Prostate gland (tissue), 2 donors: ENCODE measurements at regions not wholly inside any gene's neighbourhood (a gene's known extent, or its start where the extent isn't known, plus 50 kb on each side); places are given as distances from the start of the nearest gene placed in this dataset.

Experiments used
- DNase-seq: peaks from one replicate; pipeline ENCODE4 v3.0.0-alpha.2; 2019; ENCODE audit warnings: low spot score
- H3K27ac ChIP-seq, 2 donors: fragments of 200-600 bp; sonication (generic); 2 replicates each; pipeline ENCODE4 v1.5.1; 2017 to 2019
- H3K27me3 ChIP-seq: fragments of 200-600 bp; sonication (generic); replicated peaks from 2 replicates; pipeline ENCODE4 v1.5.1; 2019; ENCODE audit not compliant: insufficient read depth
- H3K36me3 ChIP-seq, 2 donors: fragments of 200-600 bp; sonication (generic); 1 replicate in 1 of 2; 2 replicates in 1 of 2; pipeline versions ENCODE4 v1.5.1 to v1.8.1; 2017 to 2019
- H3K4me1 ChIP-seq: fragments of 200-600 bp; sonication (generic); replicated peaks from 2 replicates; pipeline ENCODE4 v1.5.1; 2019
- H3K4me3 ChIP-seq, 2 donors: fragments of 200-600 bp; sonication (generic); 2 replicates each; pipeline ENCODE4 v1.5.1; 2017 to 2019
- H3K9me3 ChIP-seq: fragments of 200-600 bp; sonication (generic); 2 replicates; pipeline ENCODE4 v1.5.1; 2017
- POLR2A ChIP-seq: fragments of 450-650 bp; IDR thresholded peaks from one replicate; pipeline ENCODE4 v1.6.1; 2016; ENCODE audit warnings: antibody characterized with exemption, mild to moderate bottlenecking
- POLR2AphosphoS5 ChIP-seq: sonication (generic); formaldehyde crosslinking; IDR thresholded peaks from one replicate; pipeline ENCODE4 v1.6.1; 2017; ENCODE audit warnings: antibody characterized with exemption
- WGBS: methylation state at CpG from one replicate; pipeline ENCODE4 v1.1.5; 2018; 5-methylcytosine and 5-hydroxymethylcytosine counted together
- intact Hi-C: fragments of 100-400 bp; cut with DNase I; formaldehyde crosslinking; loops from one replicate; pipeline ENCODE4 v1.14.2; 2022
- TF ChIP-seq, protein P1 (sequence below), 4 experiments: fragments of 200-600 bp in 2 of 4; fragments of 450-650 bp in 2 of 4; sonication (generic) in 2 of 4; IDR thresholded peaks; 1 replicate in 3 of 4; 2 replicates in 1 of 4; pipeline ENCODE4 v1.5.1; 2016 to 2019; ENCODE audit warnings: antibody characterized with exemption in 4 of 4, mild to moderate bottlenecking in 2 of 4, moderate library complexity in 2 of 4

DNA sequence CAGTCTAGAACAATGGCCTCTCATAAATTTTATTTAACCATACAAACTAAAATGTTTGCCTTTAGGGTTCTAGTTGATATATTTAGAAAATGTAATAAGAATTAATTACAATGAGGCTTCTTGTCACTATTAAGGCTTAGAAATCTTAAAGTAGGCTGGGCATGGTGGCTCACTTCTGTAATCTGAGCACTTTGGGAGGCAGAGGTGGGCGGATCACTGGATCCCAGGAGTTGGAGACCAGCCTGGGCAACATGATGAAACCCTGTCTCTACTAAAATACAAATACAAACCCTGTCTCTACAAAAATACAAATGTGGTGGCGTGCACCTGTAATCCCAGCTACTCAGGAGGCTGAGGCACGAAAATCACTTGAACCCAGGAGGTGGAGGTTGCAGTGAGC lies 99.0 kb upstream of the ADGRF1 start:
- Histone ChIP-seq H3K9me3 (no peaks in the 10 kb centered on the region), H3K27ac (no peak overlapping the region), H3K4me1 (no peaks in the 10 kb centered on the region), H3K27me3 (no peaks in the 10 kb centered on the region), H3K36me3 (no peaks in the 10 kb centered on the region), H3K4me3 (no peak overlapping the region)
- no peak for DNase-seq
- TF ChIP-seq POLR2A (no peak), POLR2AphosphoS5 (no peak)
- TF ChIP-seq, protein P1, sequence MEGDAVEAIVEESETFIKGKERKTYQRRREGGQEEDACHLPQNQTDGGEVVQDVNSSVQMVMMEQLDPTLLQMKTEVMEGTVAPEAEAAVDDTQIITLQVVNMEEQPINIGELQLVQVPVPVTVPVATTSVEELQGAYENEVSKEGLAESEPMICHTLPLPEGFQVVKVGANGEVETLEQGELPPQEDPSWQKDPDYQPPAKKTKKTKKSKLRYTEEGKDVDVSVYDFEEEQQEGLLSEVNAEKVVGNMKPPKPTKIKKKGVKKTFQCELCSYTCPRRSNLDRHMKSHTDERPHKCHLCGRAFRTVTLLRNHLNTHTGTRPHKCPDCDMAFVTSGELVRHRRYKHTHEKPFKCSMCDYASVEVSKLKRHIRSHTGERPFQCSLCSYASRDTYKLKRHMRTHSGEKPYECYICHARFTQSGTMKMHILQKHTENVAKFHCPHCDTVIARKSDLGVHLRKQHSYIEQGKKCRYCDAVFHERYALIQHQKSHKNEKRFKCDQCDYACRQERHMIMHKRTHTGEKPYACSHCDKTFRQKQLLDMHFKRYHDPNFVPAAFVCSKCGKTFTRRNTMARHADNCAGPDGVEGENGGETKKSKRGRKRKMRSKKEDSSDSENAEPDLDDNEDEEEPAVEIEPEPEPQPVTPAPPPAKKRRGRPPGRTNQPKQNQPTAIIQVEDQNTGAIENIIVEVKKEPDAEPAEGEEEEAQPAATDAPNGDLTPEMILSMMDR (IDR thresholded peaks at IDR 0.05) = no peak
- intact Hi-C loops = no loop called here
- WGBS = 90% methylated on average over 3 of the region's 3 CpGs

DNA sequence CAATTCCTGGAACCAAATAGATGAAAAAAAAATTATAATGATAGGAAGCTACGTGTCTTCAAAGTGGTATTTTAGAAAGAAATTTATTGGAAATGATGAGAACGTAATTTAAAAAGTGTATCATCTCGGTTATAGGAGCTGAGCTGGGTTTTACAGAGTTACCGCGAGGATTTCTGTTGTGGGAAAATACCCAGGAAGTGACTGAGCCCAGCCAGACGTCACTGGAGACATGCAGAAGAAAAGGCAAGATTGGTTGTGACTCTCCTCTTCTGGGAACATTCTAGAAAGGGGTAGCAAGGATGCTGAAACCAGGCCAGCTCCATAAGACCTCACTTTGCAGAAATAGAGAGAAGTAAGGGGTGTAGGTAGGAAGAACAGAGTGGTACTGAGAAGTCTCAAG lies 95.9 kb upstream of the ADGRF1 start:
- 77% methylated on average over 6 of the region's 6 CpGs for WGBS
- TF ChIP-seq POLR2A = no peak
- TF ChIP-seq, protein P1 (IDR thresholded peaks at IDR 0.05) = no peak
- TF ChIP-seq POLR2AphosphoS5 = no peak

DNA sequence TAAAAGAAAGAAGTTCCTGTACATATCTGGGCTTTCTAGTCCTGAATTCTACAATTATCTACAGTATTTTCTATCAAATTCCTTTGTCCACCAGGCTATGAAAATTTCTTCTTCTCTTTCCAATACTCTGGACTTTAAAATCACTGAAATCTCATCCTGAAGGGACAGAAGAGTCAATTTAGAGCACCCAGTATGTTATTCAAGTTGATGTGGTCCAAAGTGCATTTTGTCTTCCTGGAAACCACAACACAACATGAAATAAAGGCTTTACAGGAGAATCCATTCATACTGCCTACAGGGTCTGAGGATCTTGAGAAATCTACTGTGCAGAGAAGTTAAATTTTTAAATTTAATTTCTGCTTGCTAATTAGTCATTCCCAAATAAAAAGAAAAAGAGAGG lies 94.9 kb upstream of the ADGRF1 start:
- DNase-seq = no peak
- intact Hi-C loops = no loop called here
- Histone ChIP-seq H3K36me3 (no peaks in the 10 kb centered on the region), H3K9me3 (no peaks in the 10 kb centered on the region), H3K27ac (no peak overlapping the region), H3K4me1 (no peaks in the 10 kb centered on the region), H3K4me3 (no peak overlapping the region), H3K27me3 (no peaks in the 10 kb centered on the region)
- TF ChIP-seq POLR2AphosphoS5 (no peak), POLR2A (no peak)

More for the DNA sequence above, 95.9 kb upstream of the ADGRF1 start:
- no peak for DNase-seq
- no peaks in the 10 kb centered on the region for H3K4me1 ChIP-seq
- no peak overlapping the region for H3K27ac ChIP-seq
- intact Hi-C loops = no loop called here
- no peak overlapping the region for H3K4me3 ChIP-seq
- H3K9me3 ChIP-seq = no peaks in the 10 kb centered on the region
- no peaks in the 10 kb centered on the region for H3K36me3 ChIP-seq
- H3K27me3 ChIP-seq = no peaks in the 10 kb centered on the region

DNA sequence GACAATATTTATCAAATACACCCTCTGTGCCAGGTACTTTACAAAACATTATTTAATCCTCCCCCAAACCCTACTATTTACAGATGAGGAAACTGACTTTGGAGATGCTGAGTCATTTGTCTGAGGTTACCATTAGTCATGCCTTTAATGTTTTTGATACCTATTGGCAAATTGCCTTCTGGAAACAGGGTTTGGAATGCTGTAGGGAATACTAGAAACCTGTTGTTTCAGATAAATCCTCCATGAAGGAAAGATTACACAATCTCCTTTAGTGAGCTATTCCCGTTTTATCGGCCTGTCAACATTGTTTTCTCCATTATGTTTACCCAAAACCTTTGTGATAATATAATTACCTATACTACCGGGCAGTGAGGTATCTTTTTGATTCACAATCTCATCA lies 93.6 kb upstream of the ADGRF1 start:
- TF ChIP-seq, protein P1 (IDR thresholded peaks at IDR 0.05) = no peak
- TF ChIP-seq POLR2A (no peak), POLR2AphosphoS5 (peak; percentile 78)
- no peak overlapping the region for H3K27ac ChIP-seq
- no peaks in the 10 kb centered on the region for H3K4me1 ChIP-seq
- no peaks in the 10 kb centered on the region for H3K27me3 ChIP-seq
- intact Hi-C loops = no loop called here
- WGBS = 44% methylated on average over 3 of the region's 3 CpGs
- H3K9me3 ChIP-seq = no peaks in the 10 kb centered on the region
- H3K36me3 ChIP-seq = no peaks in the 10 kb centered on the region
- no peak overlapping the region for H3K4me3 ChIP-seq
- DNase-seq = peak; percentile 47

DNA sequence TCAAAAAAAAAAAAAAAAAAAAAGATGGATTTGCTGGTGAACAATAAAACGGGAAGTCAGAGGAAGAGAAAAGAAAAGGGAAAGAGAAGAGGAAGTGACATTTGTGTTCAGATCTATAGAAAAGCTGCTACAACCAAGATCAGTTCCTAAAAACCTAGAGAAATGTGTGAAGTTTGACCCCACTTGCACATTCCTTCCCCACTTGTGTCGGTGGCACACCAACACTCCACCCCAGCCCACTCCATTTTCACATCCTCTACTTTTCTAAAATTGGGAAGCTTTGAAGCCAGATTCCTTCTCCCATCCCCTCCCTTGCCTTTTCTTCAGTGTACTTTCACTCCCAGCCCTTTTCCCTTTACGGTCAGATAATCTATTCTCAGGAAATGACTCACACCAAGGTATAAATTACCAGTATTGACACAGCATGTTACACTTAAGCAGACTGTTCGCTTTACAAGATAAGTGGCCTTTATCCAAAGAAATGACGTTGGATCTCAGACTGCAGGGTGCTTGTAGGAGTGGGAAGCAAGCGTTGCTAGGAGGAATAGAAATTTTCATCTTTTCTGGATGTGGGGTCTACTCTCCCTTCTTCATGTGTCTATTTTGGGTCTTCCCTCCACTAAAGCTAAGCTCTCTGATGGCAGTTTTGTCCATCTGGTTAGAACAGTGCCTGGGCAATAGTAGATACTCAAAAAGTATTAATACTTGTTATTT lies 92.5 kb upstream of the ADGRF1 start:
- TF ChIP-seq POLR2AphosphoS5 = peak; percentile 92
- TF ChIP-seq, protein P1 (IDR thresholded peaks at IDR 0.05) = no peak
- H3K4me1 ChIP-seq = no peaks in the 10 kb centered on the region
- intact Hi-C loops = no loop called here

More for the DNA sequence above, 92.5 kb upstream of the ADGRF1 start:
- no peak overlapping the region for H3K4me3 ChIP-seq
- H3K27ac ChIP-seq = no peak overlapping the region
- H3K9me3 ChIP-seq = no peaks in the 10 kb centered on the region
- no peaks in the 10 kb centered on the region for H3K36me3 ChIP-seq
- WGBS = 16% methylated on average over 6 of the region's 6 CpGs
- DNase-seq = peak; percentile 50
- H3K27me3 ChIP-seq = no peaks in the 10 kb centered on the region
